ENCODE measurements at regions not wholly inside any gene's neighbourhood (a gene's known extent, or its start where the extent isn't known, plus 50 kb on each side); places are given as distances from the start of the nearest gene placed in this dataset.

- no peak for TF ChIP-seq EZH2 (IDR thresholded peaks at IDR 0.05; ENCODE audit: insufficient read depth, poor library complexity, severe bottlenecking)
- TF ChIP-seq EZH2phosphoT487 (IDR thresholded peaks at IDR 0.05; ENCODE audit: insufficient read depth, low read depth) = no peak
These were observed 1356.5 kb upstream of the SLC10A2 start for GRCh38 chr13:104422668-104423067.
